SJCRH30 (cell line): ENCODE measurements at regions not wholly inside any gene's neighbourhood (a gene's known extent, or its start where the extent isn't known, plus 50 kb on each side); places are given as distances from the start of the nearest gene placed in this dataset.
"Not testable (repeated sequence)": the region's sequence is repeated elsewhere in the genome, so short reads cannot be mapped to it uniquely, and the experiment has no call there.

ENCODE experiments used
- DNase-seq, 2 experiments: peaks; one replicate each; pipeline ENCODE4 v3.0.0-alpha.2; 2015 to 2020
- H3K27ac ChIP-seq: fragments of 250-450 bp; sonication (Bioruptor Pico); 2 replicates; pipeline ENCODE4 v1.5.1; 2020; ENCODE audit warnings: mild to moderate bottlenecking, moderate library complexity
- H3K27me3 ChIP-seq: fragments of 250-450 bp; sonication (Bioruptor Pico); 2 replicates; pipeline ENCODE4 v1.5.1; 2020; ENCODE audit warnings: mild to moderate bottlenecking, moderate library complexity
- H3K36me3 ChIP-seq: fragments of 250-450 bp; sonication (Bioruptor Pico); 2 replicates; pipeline ENCODE4 v1.5.1; 2020; ENCODE audit warnings: mild to moderate bottlenecking, moderate library complexity
- H3K4me1 ChIP-seq: fragments of 250-450 bp; sonication (Bioruptor Pico); 2 replicates; pipeline ENCODE4 v1.5.1; 2020; ENCODE audit warnings: mild to moderate bottlenecking, moderate library complexity
- H3K4me3 ChIP-seq: fragments of 250-450 bp; sonication (Bioruptor Pico); 2 replicates; pipeline ENCODE4 v1.5.1; 2020; ENCODE audit warnings: mild to moderate bottlenecking, moderate library complexity
- H3K9me3 ChIP-seq: fragments of 250-450 bp; sonication (Bioruptor Pico); replicated peaks from 2 replicates; pipeline ENCODE4 v1.5.1; 2020; ENCODE audit warnings: mild to moderate bottlenecking, moderate library complexity

DNA sequence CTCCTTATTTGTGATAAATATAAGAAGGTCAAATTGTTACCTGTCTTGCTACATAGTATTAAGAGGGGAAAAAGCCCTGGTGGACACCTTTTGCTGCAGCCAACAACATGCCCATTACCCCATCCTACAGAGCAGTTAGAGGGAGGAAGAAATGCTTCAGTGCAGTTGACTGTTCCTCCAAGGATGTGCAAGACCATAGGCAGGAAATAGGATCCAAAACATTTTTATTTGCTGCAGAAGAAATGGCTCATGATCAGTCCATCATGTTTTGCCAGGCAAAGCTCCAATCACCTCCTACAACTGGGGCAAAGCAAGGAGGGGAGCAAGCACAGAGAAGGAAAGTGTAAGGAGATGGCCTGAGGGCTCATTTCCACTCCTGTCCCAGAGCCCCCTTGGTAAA is 399.1 kb upstream of the PIK3R1 start:
- H3K27me3 ChIP-seq: no peaks in the 10 kb centered on the region
- H3K36me3 ChIP-seq: no peaks in the 10 kb centered on the region
- no peak overlapping the region for H3K27ac ChIP-seq
- no peaks in the 10 kb centered on the region for H3K9me3 ChIP-seq
- H3K4me1 ChIP-seq: no peaks in the 10 kb centered on the region
- no peak overlapping the region for H3K4me3 ChIP-seq
- no peak for DNase-seq

DNA sequence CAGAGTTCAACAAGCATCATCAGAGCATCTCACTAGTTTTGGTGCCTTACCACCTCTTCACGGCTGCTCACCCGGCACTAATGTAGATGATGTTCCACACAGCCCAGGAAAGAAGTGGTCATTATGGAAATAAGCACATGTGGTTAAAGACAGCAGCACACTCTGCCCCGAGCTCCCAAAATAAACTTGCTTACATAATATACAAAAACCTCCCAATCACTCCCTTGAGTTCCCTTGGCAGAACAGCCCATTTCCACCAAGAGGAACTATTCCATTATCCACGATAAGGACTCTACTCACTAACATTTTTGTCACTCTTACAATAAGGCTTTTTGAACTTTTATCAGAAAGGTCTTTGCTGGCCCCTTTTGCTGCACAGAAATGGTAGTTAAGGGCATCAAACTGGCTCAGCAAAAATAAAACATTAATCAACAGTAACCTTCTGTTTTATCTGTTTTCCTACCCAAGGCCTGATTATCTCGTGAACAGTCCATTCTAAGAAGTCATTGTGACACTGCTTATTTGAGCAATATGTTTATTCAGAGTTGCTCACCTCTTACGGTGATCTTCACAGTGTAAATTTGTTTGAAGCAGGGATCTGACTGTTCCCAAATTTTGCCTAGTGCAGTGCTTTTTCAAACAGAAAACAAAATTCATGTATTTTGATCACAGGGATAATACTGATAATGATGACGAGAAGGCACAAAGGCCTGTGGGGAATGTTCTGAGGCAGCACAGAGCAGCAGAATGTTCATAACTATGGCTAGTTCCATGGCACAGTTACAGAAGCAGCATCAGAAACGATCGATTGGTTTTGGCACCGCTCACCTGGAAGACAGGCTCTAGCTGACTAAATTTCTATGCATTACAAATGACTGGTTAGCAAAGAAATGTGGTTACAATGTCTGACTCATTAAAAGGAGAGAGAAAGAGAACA is 399.8 kb upstream of the PIK3R1 start:
- Histone ChIP-seq H3K9me3 (no peaks in the 10 kb centered on the region), H3K27me3 (no peaks in the 10 kb centered on the region), H3K27ac (no peak overlapping the region), H3K4me3 (no peak overlapping the region), H3K36me3 (no peaks in the 10 kb centered on the region), H3K4me1 (no peaks in the 10 kb centered on the region)
- DNase-seq: no peak

DNA sequence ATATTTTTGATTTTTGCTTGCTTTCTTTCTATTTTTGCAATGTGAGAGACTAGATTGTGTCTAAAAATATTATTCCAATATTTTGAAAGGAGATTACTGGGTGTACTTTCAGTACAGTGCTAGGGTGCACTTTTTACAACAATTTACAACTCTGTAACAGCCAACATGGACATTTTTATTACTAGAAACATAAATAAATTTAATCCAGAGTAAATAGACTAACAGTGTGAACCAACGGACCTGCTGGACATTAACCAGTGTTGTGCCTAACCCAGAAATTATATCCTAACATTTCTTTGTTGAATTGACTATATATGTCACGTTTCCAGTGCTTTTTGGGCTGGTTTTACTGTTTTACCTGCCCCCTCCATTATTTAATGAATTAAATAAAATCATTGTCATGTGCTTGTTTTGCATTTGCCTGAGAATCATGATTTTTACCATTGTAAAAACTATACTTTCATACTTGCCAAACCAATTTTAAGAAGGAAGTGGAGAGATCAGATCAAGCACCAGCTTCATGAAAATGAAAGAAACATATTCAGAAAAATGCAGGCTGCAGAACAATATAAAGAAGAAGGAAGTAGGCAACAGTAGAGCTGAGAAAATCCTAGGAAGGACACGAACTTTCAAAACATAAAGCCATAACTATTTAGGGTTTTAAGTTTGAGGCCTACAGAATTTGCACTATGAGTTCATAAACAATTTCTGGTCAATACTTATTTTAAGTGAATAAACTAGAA is 400.8 kb upstream of the PIK3R1 start:
- Histone ChIP-seq H3K27ac (no peak overlapping the region), H3K4me1 (no peaks in the 10 kb centered on the region), H3K27me3 (no peaks in the 10 kb centered on the region), H3K4me3 (no peak overlapping the region), H3K36me3 (no peaks in the 10 kb centered on the region), H3K9me3 (no peaks in the 10 kb centered on the region)
- DNase-seq: no peak

DNA sequence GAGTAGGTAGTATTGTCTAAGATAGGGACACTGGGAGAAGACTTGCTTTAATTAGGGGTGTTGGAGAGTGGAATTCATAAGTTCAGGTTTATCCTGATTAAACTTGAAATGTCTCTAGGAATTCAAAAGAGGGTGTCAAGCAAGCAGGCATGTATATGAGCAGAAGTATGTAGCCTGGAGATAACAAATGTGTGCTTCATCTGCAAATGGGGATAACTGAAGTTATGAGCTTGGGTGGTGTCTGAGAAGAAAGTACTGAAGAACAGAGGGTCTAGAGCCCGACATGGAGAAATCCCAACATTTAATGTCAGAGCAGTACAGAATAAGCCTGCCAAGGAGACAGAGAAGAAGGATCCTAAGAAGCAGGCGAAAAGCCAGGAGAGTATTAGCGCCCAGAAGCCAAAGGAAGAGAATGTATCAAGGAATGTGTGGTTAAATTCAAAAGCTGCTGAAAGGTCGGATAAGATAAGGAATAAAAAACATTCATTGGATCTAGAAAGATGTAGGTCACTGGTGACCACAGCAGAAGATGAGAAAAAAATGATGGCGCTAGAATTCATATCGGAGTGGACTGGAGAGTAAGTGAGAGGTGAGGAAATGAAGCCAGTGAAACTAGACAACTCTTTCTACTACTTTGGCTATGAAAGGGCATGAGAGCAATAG is 401.5 kb upstream of the PIK3R1 start:
- Histone ChIP-seq H3K27me3 (no peaks in the 10 kb centered on the region), H3K4me1 (no peaks in the 10 kb centered on the region), H3K27ac (no peak overlapping the region), H3K36me3 (no peaks in the 10 kb centered on the region), H3K9me3 (no peaks in the 10 kb centered on the region), H3K4me3 (no peak overlapping the region)
- DNase-seq: no peak

DNA sequence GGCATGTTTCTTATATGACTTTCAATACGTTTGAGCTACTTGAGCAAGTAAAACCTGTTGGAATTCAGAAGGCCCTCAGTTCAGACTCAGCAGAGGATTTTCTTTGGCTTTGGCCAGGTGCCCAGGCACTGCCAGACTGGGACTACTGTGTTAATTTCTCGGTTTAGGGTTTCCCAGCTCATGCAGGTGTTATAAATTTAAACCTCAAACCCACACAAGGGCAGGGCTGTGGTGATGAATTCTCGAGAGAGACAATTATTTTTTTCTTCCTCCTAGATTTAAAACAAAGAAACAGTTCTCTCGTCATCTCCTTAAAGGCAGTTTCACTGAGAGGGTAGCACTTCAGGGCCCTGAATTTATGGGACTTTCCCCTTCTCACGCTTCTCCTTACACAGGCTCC is 406.0 kb upstream of the PIK3R1 start:
- H3K27me3 ChIP-seq: peaks cover 7% of the 10 kb centered on the region; the same call in 1 of the 2 replicates
- H3K4me1 ChIP-seq: no peaks in the 10 kb centered on the region
- H3K4me3 ChIP-seq: no peak overlapping the region
- no peak overlapping the region for H3K27ac ChIP-seq
- H3K36me3 ChIP-seq: no peaks in the 10 kb centered on the region
- H3K9me3 ChIP-seq: no peaks in the 10 kb centered on the region
- peak in 1 of 2 experiments; percentile 24 for DNase-seq

DNA sequence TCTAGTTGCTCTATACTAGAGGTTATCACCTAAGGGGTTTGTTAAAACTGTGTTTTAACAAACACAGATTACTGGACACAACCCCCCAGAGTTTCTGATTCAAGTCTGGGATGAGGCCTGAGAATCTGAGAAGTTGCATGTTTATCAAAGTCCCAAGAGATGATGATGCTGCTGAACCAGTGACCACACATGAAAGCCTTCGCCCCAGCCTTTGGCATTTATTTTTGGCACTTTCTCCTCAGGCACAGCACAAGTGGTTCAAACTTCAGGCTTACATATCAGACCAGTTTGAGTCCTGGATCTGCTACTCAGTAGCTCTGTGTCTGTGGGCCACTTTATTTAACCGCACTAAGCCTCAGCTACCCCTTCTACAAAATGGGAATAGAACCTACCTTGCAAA is 407.2 kb upstream of the PIK3R1 start:
- H3K27me3 ChIP-seq: peaks cover 7% of the 10 kb centered on the region; the same call in 1 of the 2 replicates
- H3K36me3 ChIP-seq: no peaks in the 10 kb centered on the region
- no peak for DNase-seq
- H3K9me3 ChIP-seq: no peaks in the 10 kb centered on the region
- H3K4me1 ChIP-seq: no peaks in the 10 kb centered on the region
- no peak overlapping the region for H3K27ac ChIP-seq
- H3K4me3 ChIP-seq: no peak overlapping the region

DNA sequence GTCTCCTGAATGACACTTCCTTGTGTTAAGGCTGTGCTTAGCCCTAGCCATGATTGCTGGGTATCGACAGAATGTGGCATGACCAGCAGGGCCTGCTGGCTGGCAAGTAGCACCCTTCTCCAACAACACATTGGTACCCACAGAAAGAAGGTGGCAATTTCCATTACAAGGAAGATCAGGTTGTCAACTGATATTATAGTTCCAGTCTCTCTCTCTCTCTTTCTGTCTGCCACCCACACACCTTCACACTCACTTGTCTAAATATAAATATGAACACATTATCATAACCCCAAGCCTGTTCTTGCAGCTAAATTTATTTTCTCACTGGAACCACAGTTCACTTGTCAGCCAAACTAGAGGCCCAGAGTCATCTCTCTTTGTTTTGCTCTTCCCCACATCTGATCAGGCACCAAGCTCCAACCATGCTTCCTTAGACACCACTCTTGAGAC is 408.1 kb upstream of the PIK3R1 start:
- no peak overlapping the region for H3K27ac ChIP-seq
- DNase-seq: no peak
- no peak overlapping the region for H3K4me3 ChIP-seq
- H3K36me3 ChIP-seq: no peaks in the 10 kb centered on the region
- H3K27me3 ChIP-seq: peaks cover 7% of the 10 kb centered on the region; the same call in 1 of the 2 replicates
- H3K9me3 ChIP-seq: no peaks in the 10 kb centered on the region
- no peaks in the 10 kb centered on the region for H3K4me1 ChIP-seq

DNA sequence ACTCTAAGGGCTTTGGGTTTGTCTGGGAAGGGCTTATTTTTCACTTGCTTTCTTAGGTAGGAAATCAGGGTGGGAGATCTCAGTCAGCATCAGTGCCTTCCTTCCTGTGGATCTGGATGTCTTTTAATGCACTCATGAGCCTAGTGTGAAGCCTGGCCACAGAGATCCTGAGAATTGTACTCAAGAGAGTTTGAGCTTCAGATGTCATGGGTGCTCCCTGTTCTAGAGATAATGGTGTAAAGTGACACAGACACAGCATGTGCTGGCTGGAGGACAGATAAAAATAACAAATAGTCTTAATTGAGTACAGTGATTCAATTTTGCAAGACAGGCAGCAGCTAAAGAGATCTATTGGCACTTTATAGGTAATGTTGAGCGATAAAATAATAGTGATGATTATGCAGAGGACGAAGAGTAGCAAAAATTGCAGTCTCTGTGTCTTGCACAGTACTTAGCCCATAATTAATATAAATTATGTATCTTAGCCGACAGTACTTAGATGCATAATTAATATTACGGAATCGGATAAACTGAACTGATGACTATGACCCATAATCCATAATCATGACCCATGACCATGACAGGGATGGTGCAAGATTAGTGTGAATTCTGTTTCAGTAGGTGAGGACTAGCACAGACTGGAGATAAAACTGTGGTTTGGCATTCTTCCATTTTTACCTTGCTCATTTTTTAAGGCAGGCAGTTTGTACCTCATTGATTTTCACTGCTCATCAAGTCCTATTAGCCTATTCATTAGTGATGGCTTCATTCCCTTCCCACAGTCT is 408.7 kb upstream of the PIK3R1 start:
- no peaks in the 10 kb centered on the region for H3K4me1 ChIP-seq
- H3K27me3 ChIP-seq: peaks cover 7% of the 10 kb centered on the region; the same call in 1 of the 2 replicates

DNA sequence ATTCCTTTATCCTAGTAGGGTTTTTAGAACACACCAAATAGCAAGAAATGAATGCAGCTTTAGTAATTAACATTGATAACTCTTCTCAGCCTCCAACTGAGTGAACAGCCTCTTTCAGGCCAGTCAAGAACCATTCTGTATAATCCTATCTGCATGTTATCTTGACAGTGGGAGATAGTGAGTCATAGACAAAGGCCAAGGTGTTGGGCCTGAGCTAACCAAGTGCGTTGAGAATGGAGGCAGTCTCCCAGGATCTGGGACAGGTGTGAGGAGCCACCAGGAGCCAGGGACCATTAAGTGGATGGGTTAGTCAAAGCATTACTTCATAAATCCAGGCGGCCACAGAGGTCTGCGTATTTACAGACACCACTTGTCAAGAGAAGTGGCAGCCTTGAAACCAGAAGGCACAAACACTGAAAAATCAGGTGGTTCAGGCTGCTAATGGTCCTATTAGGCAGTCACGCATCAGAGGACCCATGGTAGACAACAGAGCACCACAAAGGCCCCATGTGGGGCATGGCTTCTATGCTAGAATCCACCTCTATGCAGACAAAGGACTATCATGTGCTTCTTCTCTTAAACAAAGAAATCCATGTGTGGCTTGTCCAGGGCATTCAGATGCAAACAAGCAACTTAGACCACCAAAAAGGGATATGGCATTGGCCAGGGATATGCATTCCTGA is 409.7 kb upstream of the PIK3R1 start:
- no peaks in the 10 kb centered on the region for H3K9me3 ChIP-seq
- DNase-seq: no peak
- H3K4me1 ChIP-seq: no peaks in the 10 kb centered on the region
- no peak overlapping the region for H3K4me3 ChIP-seq
- no peaks in the 10 kb centered on the region for H3K36me3 ChIP-seq
- no peak overlapping the region for H3K27ac ChIP-seq
- peaks cover 7% of the 10 kb centered on the region; the same call in 1 of the 2 replicates for H3K27me3 ChIP-seq

More for the DNA sequence above, 408.7 kb upstream of the PIK3R1 start:
- Histone ChIP-seq H3K27ac (no peak overlapping the region), H3K9me3 (no peaks in the 10 kb centered on the region), H3K4me3 (no peak overlapping the region), H3K36me3 (no peaks in the 10 kb centered on the region)
- DNase-seq: no peak

DNA sequence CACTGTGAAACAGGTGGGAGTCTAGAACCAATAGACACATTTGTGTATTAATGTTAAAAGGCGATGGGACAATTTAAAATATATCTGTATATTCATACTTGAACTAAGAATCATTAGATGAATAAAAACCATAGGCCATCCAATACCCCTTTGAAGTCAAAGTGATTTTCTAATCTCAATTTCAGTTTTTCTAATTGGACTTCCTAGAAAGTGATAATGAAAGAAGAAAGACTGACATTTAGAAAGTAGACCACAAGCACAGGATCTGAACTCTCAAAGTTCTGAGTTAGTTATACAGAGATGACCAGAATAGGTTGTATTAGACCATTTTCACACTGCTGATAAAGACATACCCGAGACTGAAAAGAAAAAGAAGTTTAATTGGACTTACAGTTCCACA is 412.8 kb upstream of the PIK3R1 start:
- Histone ChIP-seq H3K27me3 (peaks cover 7% of the 10 kb centered on the region; the same call in 1 of the 2 replicates), H3K4me1 (no peaks in the 10 kb centered on the region), H3K9me3 (no peaks in the 10 kb centered on the region), H3K36me3 (no peaks in the 10 kb centered on the region), H3K27ac (no peak overlapping the region), H3K4me3 (no peak overlapping the region)
- no peak for DNase-seq

DNA sequence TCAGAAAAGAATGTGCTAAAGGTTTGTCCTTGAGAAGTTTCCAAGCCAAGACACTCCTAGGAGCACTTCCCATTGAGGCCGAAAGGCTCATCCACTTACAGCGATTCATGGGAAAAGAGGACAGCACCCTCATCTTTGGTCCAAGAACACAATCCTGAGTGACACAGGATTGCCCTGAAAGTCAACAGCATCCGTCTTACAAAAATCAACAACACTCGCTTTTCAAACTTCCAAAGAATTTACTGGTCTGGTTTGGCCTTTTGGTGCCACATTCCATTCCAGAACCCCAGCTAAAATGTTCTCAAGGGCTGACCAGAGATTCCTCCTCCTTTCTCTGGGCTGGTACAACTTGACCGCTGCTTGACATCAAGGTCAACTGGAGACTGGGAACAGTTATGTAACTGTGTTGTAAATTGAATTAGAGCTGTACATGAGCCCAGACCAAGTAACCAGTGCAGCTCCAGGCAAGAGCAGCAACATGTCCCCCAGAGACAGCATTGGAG is 415.8 kb upstream of the PIK3R1 start:
- Histone ChIP-seq H3K9me3 (no peaks in the 10 kb centered on the region), H3K4me3 (no peak overlapping the region), H3K27ac (no peak overlapping the region), H3K27me3 (peaks cover 2% of the 10 kb centered on the region; the same call in 1 of the 2 replicates), H3K4me1 (no peaks in the 10 kb centered on the region), H3K36me3 (no peaks in the 10 kb centered on the region)
- no peak for DNase-seq

DNA sequence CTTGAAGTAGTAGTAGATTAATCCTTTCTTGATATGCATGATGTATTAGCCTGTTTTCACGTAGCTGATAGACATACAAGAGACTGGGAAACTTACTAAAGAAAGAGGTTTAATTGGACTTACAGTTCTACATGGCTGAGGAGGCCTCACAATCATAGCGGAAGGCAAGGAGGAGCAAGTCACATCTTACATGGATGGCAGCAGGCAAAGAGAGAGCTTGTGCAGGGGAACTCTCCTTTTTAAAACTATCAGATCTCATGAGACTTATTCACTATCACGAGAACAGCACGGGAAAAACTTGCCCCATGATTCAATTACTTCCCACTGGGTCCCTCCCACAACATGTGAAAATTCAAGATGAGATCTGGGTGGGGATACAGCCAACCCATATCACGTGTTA is 417.1 kb upstream of the PIK3R1 start:
- H3K4me3 ChIP-seq, H3K36me3 ChIP-seq, H3K4me1 ChIP-seq, DNase-seq, H3K9me3 ChIP-seq, H3K27me3 ChIP-seq, H3K27ac ChIP-seq: not testable (repeated sequence)

DNA sequence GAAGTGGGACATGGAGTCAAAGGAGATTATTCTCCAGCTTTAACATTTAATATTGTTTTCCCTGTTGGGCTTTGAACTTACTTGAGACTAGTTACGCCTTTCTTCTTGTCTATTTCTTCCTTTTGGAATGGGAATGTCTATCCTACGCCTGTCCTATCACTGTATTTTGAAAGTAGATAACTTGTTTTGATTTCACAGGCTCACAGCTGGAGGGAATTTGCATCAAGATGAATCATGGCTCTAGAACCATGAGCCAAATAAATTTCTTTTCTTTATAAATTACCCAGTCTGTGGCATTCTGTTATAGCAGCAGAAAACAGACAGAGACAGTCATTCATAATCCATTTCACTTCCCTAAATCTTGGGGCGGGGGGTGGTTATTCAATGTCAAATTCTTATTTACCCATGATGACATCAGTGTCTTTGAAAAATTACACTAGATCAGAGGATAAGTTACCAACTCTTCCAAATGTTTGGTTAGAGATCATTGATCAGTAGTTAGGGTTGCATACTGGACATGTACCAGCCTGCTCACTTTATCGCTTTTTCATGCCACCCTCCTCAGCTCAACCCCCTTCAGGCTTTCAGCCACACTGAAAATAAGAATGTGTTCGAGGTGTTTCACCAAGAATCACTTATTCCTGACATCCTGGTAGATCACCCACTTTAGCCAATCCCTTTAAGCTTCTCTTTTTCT is 419.6 kb upstream of the PIK3R1 start:
- H3K27ac ChIP-seq: no peak overlapping the region
- DNase-seq: no peak
- no peaks in the 10 kb centered on the region for H3K27me3 ChIP-seq

More for the DNA sequence above, 419.6 kb upstream of the PIK3R1 start:
- Histone ChIP-seq H3K9me3 (no peaks in the 10 kb centered on the region), H3K4me3 (no peak overlapping the region), H3K36me3 (no peaks in the 10 kb centered on the region), H3K4me1 (no peaks in the 10 kb centered on the region)
